IPS DF 19.7 (cell line): ENCODE measurements at regions not wholly inside any gene's neighbourhood (a gene's known extent, or its start where the extent isn't known, plus 50 kb on each side); places are given as distances from the start of the nearest gene placed in this dataset.

Experiments used
- DNase-seq: peaks from one replicate; pipeline ENCODE4 v3.0.0-alpha.2; 2013; ENCODE audit warnings: low read depth, low spot score

- no peak for DNase-seq
Observed at GRCh38 chr12:66910366-66910974, 231.6 kb upstream of the GRIP1 start.

GRCh38 chr12:66915306-66915904 lies 236.5 kb upstream of the GRIP1 start:
- no peak for DNase-seq

- DNase-seq = no peak
Observed at GRCh38 chr12:66916189-66916588, 237.3 kb upstream of the GRIP1 start.

GRCh38 chr12:66919466-66919865 lies 240.6 kb upstream of the GRIP1 start:
- DNase-seq = no peak

GRCh38 chr12:66920205-66920604 lies 241.3 kb upstream of the GRIP1 start:
- no peak for DNase-seq

GRCh38 chr12:66921151-66921550 lies 242.3 kb upstream of the GRIP1 start:
- DNase-seq = no peak

- DNase-seq = no peak
Observed at GRCh38 chr12:66925083-66925482, 246.2 kb upstream of the GRIP1 start.

GRCh38 chr12:66929121-66929520 lies 250.2 kb upstream of the GRIP1 start:
- DNase-seq = no peak

- no peak for DNase-seq
Observed at GRCh38 chr12:66931091-66931490, 252.2 kb upstream of the GRIP1 start.

- no peak for DNase-seq
Observed at GRCh38 chr12:66932126-66932525, 253.2 kb upstream of the GRIP1 start.

- DNase-seq = no peak
Observed at GRCh38 chr12:66934302-66935062, 255.6 kb upstream of the GRIP1 start.

- DNase-seq = no peak
Observed at GRCh38 chr12:66941150-66941549, 262.3 kb upstream of the GRIP1 start.

- DNase-seq = no peak
Observed at GRCh38 chr12:66942741-66943465, 264.0 kb upstream of the GRIP1 start.

- no peak for DNase-seq
Observed at GRCh38 chr12:66944365-66944764, 265.5 kb upstream of the GRIP1 start.

- DNase-seq = no peak
Observed at GRCh38 chr12:66945189-66945817, 266.4 kb upstream of the GRIP1 start.

GRCh38 chr12:66947119-66947518 lies 268.2 kb upstream of the GRIP1 start:
- no peak for DNase-seq

- no peak for DNase-seq
Observed at GRCh38 chr12:66952668-66953067, 273.8 kb upstream of the GRIP1 start.

- no peak for DNase-seq
Observed at GRCh38 chr12:66956300-66956699, 277.4 kb upstream of the GRIP1 start.

GRCh38 chr12:66959276-66959675 lies 280.4 kb upstream of the GRIP1 start:
- no peak for DNase-seq

- DNase-seq = no peak
Observed at GRCh38 chr12:66960006-66960405, 281.1 kb upstream of the GRIP1 start.

- DNase-seq = no peak
Observed at GRCh38 chr12:66960704-66961690, 282.1 kb upstream of the GRIP1 start.
